ENCODE measurements at regions not wholly inside any gene's neighbourhood (a gene's known extent, or its start where the extent isn't known, plus 50 kb on each side); places are given as distances from the start of the nearest gene placed in this dataset.

GRCh38 chr11:127997594-127997993, 589.8 kb downstream of the ETS1 start:
- TF ChIP-seq CTCF (IDR thresholded peaks at IDR 0.05; ENCODE audit: low read depth, low read length, poor library complexity, severe bottlenecking), result no peak
- TF ChIP-seq EZH2phosphoT487 (IDR thresholded peaks at IDR 0.05; ENCODE audit: borderline replicate concordance, low read length), result no peak

Measured in DOHH2 (cell line).